ENCODE measurements at regions not wholly inside any gene's neighbourhood (a gene's known extent, or its start where the extent isn't known, plus 50 kb on each side); places are given as distances from the start of the nearest gene placed in this dataset.

GRCh38 chr4:182179105-182179504 is 64.1 kb upstream of the TENM3 start:
- intact Hi-C loops (cut with DNase I), result no loop called here
- DNase-seq (ENCODE audit: low spot score), result no peak

GRCh38 chr4:182179751-182180150 is 63.5 kb upstream of the TENM3 start:
- DNase-seq (ENCODE audit: low spot score), result no peak
- intact Hi-C loops (cut with DNase I), result no loop called here

- no peak for DNase-seq (ENCODE audit: low spot score)
- intact Hi-C loops (cut with DNase I), result no loop called here
These were observed 57.7 kb upstream of the TENM3 start for GRCh38 chr4:182185491-182185890.

GRCh38 chr4:182187674-182188073 is 55.5 kb upstream of the TENM3 start:
- intact Hi-C loops (cut with DNase I), result no loop called here
- no peak for DNase-seq (ENCODE audit: low spot score)

- no peak for DNase-seq (ENCODE audit: low spot score)
- intact Hi-C loops (cut with DNase I), result no loop called here
These were observed 54.6 kb upstream of the TENM3 start for GRCh38 chr4:182188622-182189021.

- intact Hi-C loops (cut with DNase I), result no loop called here
- no peak for DNase-seq (ENCODE audit: low spot score)
These were observed 53.9 kb upstream of the TENM3 start for GRCh38 chr4:182189103-182189878.

GRCh38 chr4:182190306-182190705 is 52.9 kb upstream of the TENM3 start:
- intact Hi-C loops (cut with DNase I), result no loop called here
- DNase-seq (ENCODE audit: low spot score), result no peak

GRCh38 chr4:182192511-182193181 is 50.6 kb upstream of the TENM3 start:
- no peak for DNase-seq (ENCODE audit: low spot score)
- intact Hi-C loops (cut with DNase I), result no loop called here

GRCh38 chr4:182193311-182193710 is 49.9 kb upstream of the TENM3 start:
- intact Hi-C loops (cut with DNase I), result no loop called here
- no peak for DNase-seq (ENCODE audit: low spot score)

Small RNA genes lying in the stretch of these regions (microRNA-seq; reads per million reads assigned to microRNA genes)
- 0 reads per million in 2 donors for gene MIR1305 (ENCODE audit: borderline microRNAs expressed in 2 of 2)

Measured in posterior vena cava (tissue), 2 donors.